Astrocyte (in vitro differentiated cells and primary cell): ENCODE measurements at regions not wholly inside any gene's neighbourhood (a gene's known extent, or its start where the extent isn't known, plus 50 kb on each side); places are given as distances from the start of the nearest gene placed in this dataset.

ENCODE experiments used
- DNase-seq: peaks from one replicate; pipeline ENCODE4 v3.0.0-alpha.2; 2010; ENCODE audit warnings: low read depth
- FAIRE-seq: peaks from 2 replicates; lab custom pipeline; 2011; peaks lifted over from hg19 to GRCh38; lab: Jason Lieb, UNC
- H2AFZ ChIP-seq: 2 replicates; pipeline ENCODE4 v1.6.0; 2012; ENCODE audit warnings: low read depth, low read length, inconsistent platforms
- H3K27ac ChIP-seq: 2 replicates; pipeline ENCODE4 v1.5.1; 2011; ENCODE audit warnings: low read depth, low read length, inconsistent platforms
- H3K27me3 ChIP-seq: 2 replicates; pipeline ENCODE4 v1.6.0; 2011; ENCODE audit warnings: low read length, inconsistent platforms; ENCODE audit not compliant: insufficient read depth
- H3K36me3 ChIP-seq: 2 replicates; pipeline ENCODE4 v1.5.1; 2011; ENCODE audit warnings: low read length, inconsistent platforms; ENCODE audit not compliant: insufficient read depth
- H3K4me1 ChIP-seq: 2 replicates; pipeline ENCODE4 v1.5.1; 2011; ENCODE audit warnings: low read length, inconsistent platforms; ENCODE audit not compliant: insufficient read depth
- H3K4me2 ChIP-seq: 2 replicates; pipeline ENCODE4 v1.6.0; 2012; ENCODE audit warnings: low read length, inconsistent platforms
- H3K4me3 ChIP-seq: 2 replicates; pipeline ENCODE4 v1.5.1; 2011; ENCODE audit warnings: low read depth, mild to moderate bottlenecking, low read length, inconsistent platforms; ENCODE audit not compliant: insufficient read depth
- H3K79me2 ChIP-seq: 2 replicates; pipeline ENCODE4 v1.6.0; 2012; ENCODE audit warnings: mild to moderate bottlenecking, low read length, inconsistent platforms; ENCODE audit not compliant: insufficient read depth
- H3K9ac ChIP-seq: 2 replicates; pipeline ENCODE4 v1.6.0; 2012; ENCODE audit warnings: mild to moderate bottlenecking, low read length, inconsistent platforms
- H3K9me3 ChIP-seq: 2 replicates; pipeline ENCODE4 v1.5.1; 2012; ENCODE audit warnings: low read depth, mild to moderate bottlenecking, low read length, inconsistent platforms; ENCODE audit not compliant: insufficient read depth
- H4K20me1 ChIP-seq: 2 replicates; pipeline ENCODE4 v1.6.0; 2012; ENCODE audit warnings: low read length, inconsistent platforms; ENCODE audit not compliant: insufficient read depth
- H3K27ac Mint-ChIP-seq: one replicate; pipeline ENCODE4 v1.8.0; 2021; ENCODE audit warnings: mild to moderate bottlenecking, mixed read lengths; ENCODE audit not compliant: unreplicated experiment
- H3K27me3 Mint-ChIP-seq: one replicate; pipeline ENCODE4 v1.8.0; 2021; ENCODE audit warnings: low read depth, mixed read lengths; ENCODE audit not compliant: unreplicated experiment
- H3K36me3 Mint-ChIP-seq: one replicate; pipeline ENCODE4 v1.8.0; 2021; ENCODE audit warnings: low read depth, mixed read lengths; ENCODE audit not compliant: unreplicated experiment
- H3K4me1 Mint-ChIP-seq: one replicate; pipeline ENCODE4 v1.8.0; 2021; ENCODE audit warnings: low read depth, mixed read lengths; ENCODE audit not compliant: unreplicated experiment
- H3K4me3 Mint-ChIP-seq: one replicate; pipeline ENCODE4 v1.8.0; 2021; ENCODE audit warnings: mild to moderate bottlenecking, moderate library complexity, mixed read lengths; ENCODE audit not compliant: unreplicated experiment
- H3K9me3 Mint-ChIP-seq: one replicate; pipeline ENCODE4 v1.8.0; 2021; ENCODE audit warnings: mild to moderate bottlenecking, mixed read lengths; ENCODE audit not compliant: unreplicated experiment
- EZH2 ChIP-seq: IDR thresholded peaks from 2 replicates; pipeline ENCODE4 v1.6.1; 2012; ENCODE audit warnings: mild to moderate bottlenecking, low read length, inconsistent platforms; ENCODE audit not compliant: insufficient read depth
- TF ChIP-seq, protein P1 (sequence below): IDR thresholded peaks from 2 replicates; pipeline ENCODE4 v1.5.1; 2011; ENCODE audit warnings: low read depth, mild to moderate bottlenecking, inconsistent platforms, low read length, moderate library complexity; ENCODE audit not compliant: insufficient read depth

- Histone ChIP-seq H3K36me3 (no peaks in the 10 kb centered on the region), H3K4me2 (no peak overlapping the region), H3K4me3 (no peak overlapping the region), H3K4me1 (no peaks in the 10 kb centered on the region), H3K9ac (no peak overlapping the region), H3K79me2 (no peaks in the 10 kb centered on the region), H2AFZ (no peak overlapping the region), H4K20me1 (no peaks in the 10 kb centered on the region), H3K27me3 (no peaks in the 10 kb centered on the region), H3K27ac (no peak overlapping the region), H3K9me3 (no peaks in the 10 kb centered on the region)
- Mint-ChIP-seq H3K27ac (peak overlapping the region; percentile 62), H3K4me1 (peaks cover 20% of the 10 kb centered on the region), H3K36me3 (no peaks in the 10 kb centered on the region), H3K9me3 (no peaks in the 10 kb centered on the region), H3K4me3 (no peak overlapping the region), H3K27me3 (no peaks in the 10 kb centered on the region)
- no peak for FAIRE-seq
- DNase-seq: no peak
- TF ChIP-seq EZH2: no peak
- TF ChIP-seq, protein P1, sequence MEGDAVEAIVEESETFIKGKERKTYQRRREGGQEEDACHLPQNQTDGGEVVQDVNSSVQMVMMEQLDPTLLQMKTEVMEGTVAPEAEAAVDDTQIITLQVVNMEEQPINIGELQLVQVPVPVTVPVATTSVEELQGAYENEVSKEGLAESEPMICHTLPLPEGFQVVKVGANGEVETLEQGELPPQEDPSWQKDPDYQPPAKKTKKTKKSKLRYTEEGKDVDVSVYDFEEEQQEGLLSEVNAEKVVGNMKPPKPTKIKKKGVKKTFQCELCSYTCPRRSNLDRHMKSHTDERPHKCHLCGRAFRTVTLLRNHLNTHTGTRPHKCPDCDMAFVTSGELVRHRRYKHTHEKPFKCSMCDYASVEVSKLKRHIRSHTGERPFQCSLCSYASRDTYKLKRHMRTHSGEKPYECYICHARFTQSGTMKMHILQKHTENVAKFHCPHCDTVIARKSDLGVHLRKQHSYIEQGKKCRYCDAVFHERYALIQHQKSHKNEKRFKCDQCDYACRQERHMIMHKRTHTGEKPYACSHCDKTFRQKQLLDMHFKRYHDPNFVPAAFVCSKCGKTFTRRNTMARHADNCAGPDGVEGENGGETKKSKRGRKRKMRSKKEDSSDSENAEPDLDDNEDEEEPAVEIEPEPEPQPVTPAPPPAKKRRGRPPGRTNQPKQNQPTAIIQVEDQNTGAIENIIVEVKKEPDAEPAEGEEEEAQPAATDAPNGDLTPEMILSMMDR: no peak
These were observed 1277.2 kb upstream of the FLRT2 start for GRCh38 chr14:84252706-84253105.

- DNase-seq: no peak
- TF ChIP-seq, protein P1: no peak
- no peak for TF ChIP-seq EZH2
- FAIRE-seq: no peak
- H3K9ac ChIP-seq: no peak overlapping the region
- H4K20me1 ChIP-seq: no peaks in the 10 kb centered on the region
- H3K27ac ChIP-seq: no peak overlapping the region
- H3K27me3 ChIP-seq: no peaks in the 10 kb centered on the region
- H3K4me1 ChIP-seq: no peaks in the 10 kb centered on the region
- H3K79me2 ChIP-seq: no peaks in the 10 kb centered on the region
- no peak overlapping the region for H3K4me2 ChIP-seq
- H3K9me3 ChIP-seq: no peaks in the 10 kb centered on the region
- peaks cover 18% of the 10 kb centered on the region for H3K4me1 Mint-ChIP-seq
- H3K9me3 Mint-ChIP-seq: no peaks in the 10 kb centered on the region
- H3K36me3 Mint-ChIP-seq: no peaks in the 10 kb centered on the region
- no peak overlapping the region for H3K4me3 Mint-ChIP-seq
- H3K27me3 Mint-ChIP-seq: no peaks in the 10 kb centered on the region
- H3K4me3 ChIP-seq: no peak overlapping the region
- no peak overlapping the region for H3K27ac Mint-ChIP-seq
- H2AFZ ChIP-seq: no peak overlapping the region
- H3K36me3 ChIP-seq: no peaks in the 10 kb centered on the region
These were observed 1276.6 kb upstream of the FLRT2 start for GRCh38 chr14:84253326-84253725.

DNA sequence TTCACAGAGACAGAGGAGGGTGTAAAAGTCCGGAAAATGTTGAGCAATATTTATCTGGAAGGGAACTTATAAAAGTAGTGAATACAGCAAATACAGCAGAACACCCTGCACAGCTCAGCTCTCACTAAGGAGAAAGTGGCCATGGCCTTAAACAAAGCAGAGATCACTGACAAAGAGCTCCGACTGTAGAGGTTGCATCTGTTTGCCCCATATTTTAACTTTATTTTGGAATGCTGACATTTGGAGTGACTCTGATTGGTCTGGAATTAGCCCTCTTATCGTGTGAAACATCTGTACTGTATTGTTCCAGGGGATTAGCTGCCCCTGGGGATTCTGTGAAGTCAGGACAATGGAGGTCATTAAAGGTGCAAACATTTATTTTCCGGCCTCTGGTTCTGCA lies 1275.7 kb upstream of the FLRT2 start:
- Histone ChIP-seq H3K36me3 (no peaks in the 10 kb centered on the region), H2AFZ (no peak overlapping the region), H3K9ac (no peak overlapping the region), H3K4me1 (no peaks in the 10 kb centered on the region), H3K79me2 (no peaks in the 10 kb centered on the region), H3K9me3 (no peaks in the 10 kb centered on the region), H4K20me1 (no peaks in the 10 kb centered on the region), H3K27ac (no peak overlapping the region), H3K27me3 (no peaks in the 10 kb centered on the region), H3K4me3 (no peak overlapping the region), H3K4me2 (no peak overlapping the region)
- H3K4me3 Mint-ChIP-seq: no peak overlapping the region
- TF ChIP-seq EZH2: no peak
- TF ChIP-seq, protein P1: no peak
- DNase-seq: no peak
- H3K9me3 Mint-ChIP-seq: no peaks in the 10 kb centered on the region
- H3K27me3 Mint-ChIP-seq: no peaks in the 10 kb centered on the region
- FAIRE-seq: no peak
- H3K27ac Mint-ChIP-seq: no peak overlapping the region
- H3K4me1 Mint-ChIP-seq: peaks cover 18% of the 10 kb centered on the region
- H3K36me3 Mint-ChIP-seq: no peaks in the 10 kb centered on the region
